SK-N-SH treated with all-trans-retinoic acid at 6 μM for 48 hours (cell line): ENCODE measurements at regions not wholly inside any gene's neighbourhood (a gene's known extent, or its start where the extent isn't known, plus 50 kb on each side); places are given as distances from the start of the nearest gene placed in this dataset.

Experiments
- ATAC-seq: fragments of 200-7000 bp; cut with Tn5 transposase; 3 replicates; pipeline ENCODE4 v1.9.1; 2020; ENCODE audit warnings: mild to moderate bottlenecking, moderate library complexity
- ARNTL ChIP-seq: fragments of 450-650 bp; formaldehyde crosslinking; IDR thresholded peaks from 2 replicates; pipeline ENCODE4 v1.5.0; 2020; ENCODE audit warnings: low read depth, mild to moderate bottlenecking, moderate library complexity, borderline replicate concordance
- BACH2 ChIP-seq: fragments of 250-450 bp; sonication (Bioruptor Pico); IDR thresholded peaks from 2 replicates; pipeline ENCODE4 v1.9.0; 2021; ENCODE audit warnings: mild to moderate bottlenecking, borderline replicate concordance
- CSDC2 ChIP-seq: fragments of 250-450 bp; sonication (Bioruptor Pico); IDR thresholded peaks from 2 replicates; pipeline ENCODE4 v1.5.0; 2020; ENCODE audit warnings: mild to moderate bottlenecking, moderate library complexity
- ESRRG ChIP-seq: fragments of 250-450 bp; sonication (Bioruptor Pico); IDR thresholded peaks from 2 replicates; pipeline ENCODE4 v1.6.1; 2021; ENCODE audit warnings: mild to moderate bottlenecking
- GLIS3 ChIP-seq: fragments of 250-450 bp; sonication (Bioruptor Pico); IDR thresholded peaks from 2 replicates; pipeline ENCODE4 v1.5.0; 2020; ENCODE audit warnings: mild to moderate bottlenecking, moderate library complexity
- ISL1 ChIP-seq: fragments of 250-450 bp; sonication (Bioruptor Pico); IDR thresholded peaks from 2 replicates; pipeline ENCODE4 v2.1.2; 2022; ENCODE audit warnings: mild to moderate bottlenecking, moderate library complexity
- OSR1 ChIP-seq: fragments of 250-450 bp; sonication (Bioruptor Pico); IDR thresholded peaks from 2 replicates; pipeline ENCODE4 v1.8.0; 2022; ENCODE audit warnings: moderate library complexity, mild to moderate bottlenecking, inconsistent platforms
- PPARA ChIP-seq: fragments of 250-450 bp; sonication (Bioruptor Pico); IDR thresholded peaks from 2 replicates; pipeline ENCODE4 v1.5.0; 2020; ENCODE audit warnings: mild to moderate bottlenecking, borderline replicate concordance
- RARB ChIP-seq: fragments of 250-450 bp; sonication (Bioruptor Pico); IDR thresholded peaks from 2 replicates; pipeline ENCODE4 v1.8.0; 2021; ENCODE audit warnings: mild to moderate bottlenecking, moderate library complexity
- SNAI2 ChIP-seq: fragments of 250-450 bp; sonication (Bioruptor Pico); IDR thresholded peaks from 2 replicates; pipeline ENCODE4 v1.5.0; 2020; ENCODE audit warnings: mild to moderate bottlenecking, moderate library complexity
- TCF4 ChIP-seq: fragments of 250-450 bp; sonication (Bioruptor Pico); IDR thresholded peaks from 2 replicates; pipeline ENCODE4 v1.8.0; 2021; ENCODE audit warnings: mild to moderate bottlenecking, moderate library complexity, borderline replicate concordance
- TOX ChIP-seq: fragments of 250-450 bp; sonication (Bioruptor Pico); IDR thresholded peaks from 2 replicates; pipeline ENCODE4 v1.8.0; 2021; ENCODE audit warnings: mild to moderate bottlenecking, moderate library complexity, borderline replicate concordance
- ZC3H10 ChIP-seq: fragments of 250-450 bp; sonication (Bioruptor Pico); IDR thresholded peaks from 2 replicates; pipeline ENCODE4 v1.5.1; 2021; ENCODE audit warnings: mild to moderate bottlenecking, moderate library complexity
- ZFP3 ChIP-seq: fragments of 250-450 bp; sonication (Bioruptor Pico); IDR thresholded peaks from 2 replicates; pipeline ENCODE4 v1.5.0; 2020; ENCODE audit warnings: mild to moderate bottlenecking, moderate library complexity
- ZFP30 ChIP-seq: fragments of 450-650 bp; formaldehyde crosslinking; IDR thresholded peaks from 2 replicates; pipeline ENCODE4 v1.5.0; 2022; ENCODE audit warnings: mild to moderate bottlenecking, moderate library complexity
- ZNF565 ChIP-seq: fragments of 450-650 bp; formaldehyde crosslinking; conservative IDR thresholded peaks from 2 replicates; pipeline ENCODE4 v1.5.0; 2020; ENCODE audit warnings: low read depth, mild to moderate bottlenecking, moderate library complexity
- ZNF70 ChIP-seq: fragments of 450-650 bp; formaldehyde crosslinking; IDR thresholded peaks from 2 replicates; pipeline ENCODE4 v1.5.0; 2020; ENCODE audit warnings: mild to moderate bottlenecking, moderate library complexity
- TF ChIP-seq, protein P1 (sequence below): fragments of 250-450 bp; sonication (Bioruptor Pico); IDR thresholded peaks from 2 replicates; pipeline ENCODE4 v1.8.0; 2021; ENCODE audit warnings: low read depth, mild to moderate bottlenecking, moderate library complexity, borderline replicate concordance
- TF ChIP-seq, protein P2 (sequence below): fragments of 250-450 bp; sonication (Bioruptor Pico); IDR thresholded peaks from 2 replicates; pipeline ENCODE4 v1.5.1; 2021; ENCODE audit warnings: mild to moderate bottlenecking, moderate library complexity
- TF ChIP-seq, protein P3 (sequence below): fragments of 250-450 bp; sonication (Bioruptor Pico); IDR thresholded peaks from 2 replicates; pipeline ENCODE4 v1.8.0; 2020; ENCODE audit warnings: mild to moderate bottlenecking, moderate library complexity, borderline replicate concordance
- TF ChIP-seq, protein P4 (sequence below): fragments of 250-450 bp; sonication (Bioruptor Pico); IDR thresholded peaks from 2 replicates; pipeline ENCODE4 v1.5.0; 2020; ENCODE audit warnings: mild to moderate bottlenecking, moderate library complexity

DNA sequence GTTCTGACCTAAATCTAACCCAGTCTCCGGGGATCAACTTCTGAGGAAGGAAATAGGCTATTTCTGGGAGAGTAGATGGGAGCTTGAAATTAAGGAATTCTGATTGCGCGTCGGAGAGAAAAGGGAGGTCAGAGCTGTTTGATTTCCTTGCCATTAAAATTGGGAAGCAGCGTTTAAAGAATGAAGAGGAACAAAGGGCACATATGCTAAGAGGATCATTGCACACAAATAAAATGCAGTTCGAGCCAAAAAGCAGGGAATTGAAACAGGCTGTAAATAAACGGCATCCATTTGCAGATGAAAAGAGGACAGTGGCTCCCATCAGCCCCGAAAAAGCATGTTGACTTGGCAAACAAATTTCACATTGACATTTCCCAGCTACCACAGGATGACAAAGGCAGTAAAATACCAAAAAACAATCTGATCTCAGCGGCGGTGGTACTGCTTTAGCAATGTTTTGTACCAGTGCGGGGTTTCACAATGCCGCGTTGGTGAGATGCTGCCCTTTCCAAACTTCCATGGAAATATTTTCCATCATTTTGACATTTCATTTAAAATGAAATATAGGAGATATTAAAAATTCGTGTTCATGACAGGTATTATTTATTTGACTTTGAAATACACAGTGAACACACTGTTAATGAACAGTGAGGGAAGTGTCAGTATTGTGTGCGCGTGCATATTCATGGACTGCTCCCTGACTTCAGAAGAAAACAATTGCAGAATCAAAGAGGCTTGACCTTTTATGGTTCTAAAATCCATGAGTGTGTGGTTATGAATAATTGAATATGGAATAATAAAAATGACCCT, 108.8 kb downstream of the SQOR start:
- ATAC-seq = no peak
- no peak for TF ChIP-seq RARB
- TF ChIP-seq ZC3H10 (CRISPR knock-in tag) = no peak
- no peak for TF ChIP-seq OSR1 (CRISPR knock-in tag)
- no peak for TF ChIP-seq ZNF70 (CRISPR knock-in tag)
- TF ChIP-seq, protein P1, sequence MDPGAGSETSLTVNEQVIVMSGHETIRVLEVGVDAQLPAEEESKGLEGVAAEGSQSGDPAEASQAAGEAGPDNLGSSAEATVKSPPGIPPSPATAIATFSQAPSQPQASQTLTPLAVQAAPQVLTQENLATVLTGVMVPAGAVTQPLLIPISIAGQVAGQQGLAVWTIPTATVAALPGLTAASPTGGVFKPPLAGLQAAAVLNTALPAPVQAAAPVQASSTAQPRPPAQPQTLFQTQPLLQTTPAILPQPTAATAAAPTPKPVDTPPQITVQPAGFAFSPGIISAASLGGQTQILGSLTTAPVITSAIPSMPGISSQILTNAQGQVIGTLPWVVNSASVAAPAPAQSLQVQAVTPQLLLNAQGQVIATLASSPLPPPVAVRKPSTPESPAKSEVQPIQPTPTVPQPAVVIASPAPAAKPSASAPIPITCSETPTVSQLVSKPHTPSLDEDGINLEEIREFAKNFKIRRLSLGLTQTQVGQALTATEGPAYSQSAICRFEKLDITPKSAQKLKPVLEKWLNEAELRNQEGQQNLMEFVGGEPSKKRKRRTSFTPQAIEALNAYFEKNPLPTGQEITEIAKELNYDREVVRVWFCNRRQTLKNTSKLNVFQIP = no peak
- no peak for TF ChIP-seq GLIS3 (CRISPR knock-in tag)
- TF ChIP-seq ESRRG (CRISPR knock-in tag) = no peak
- no peak for TF ChIP-seq CSDC2
- TF ChIP-seq, protein P2, sequence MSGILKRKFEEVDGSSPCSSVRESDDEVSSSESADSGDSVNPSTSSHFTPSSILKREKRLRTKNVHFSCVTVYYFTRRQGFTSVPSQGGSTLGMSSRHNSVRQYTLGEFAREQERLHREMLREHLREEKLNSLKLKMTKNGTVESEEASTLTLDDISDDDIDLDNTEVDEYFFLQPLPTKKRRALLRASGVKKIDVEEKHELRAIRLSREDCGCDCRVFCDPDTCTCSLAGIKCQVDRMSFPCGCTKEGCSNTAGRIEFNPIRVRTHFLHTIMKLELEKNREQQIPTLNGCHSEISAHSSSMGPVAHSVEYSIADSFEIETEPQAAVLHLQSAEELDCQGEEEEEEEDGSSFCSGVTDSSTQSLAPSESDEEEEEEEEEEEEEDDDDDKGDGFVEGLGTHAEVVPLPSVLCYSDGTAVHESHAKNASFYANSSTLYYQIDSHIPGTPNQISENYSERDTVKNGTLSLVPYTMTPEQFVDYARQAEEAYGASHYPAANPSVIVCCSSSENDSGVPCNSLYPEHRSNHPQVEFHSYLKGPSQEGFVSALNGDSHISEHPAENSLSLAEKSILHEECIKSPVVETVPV (CRISPR knock-in tag) = no peak
- TF ChIP-seq ZFP3 = no peak
- no peak for TF ChIP-seq ARNTL
- TF ChIP-seq, protein P3, sequence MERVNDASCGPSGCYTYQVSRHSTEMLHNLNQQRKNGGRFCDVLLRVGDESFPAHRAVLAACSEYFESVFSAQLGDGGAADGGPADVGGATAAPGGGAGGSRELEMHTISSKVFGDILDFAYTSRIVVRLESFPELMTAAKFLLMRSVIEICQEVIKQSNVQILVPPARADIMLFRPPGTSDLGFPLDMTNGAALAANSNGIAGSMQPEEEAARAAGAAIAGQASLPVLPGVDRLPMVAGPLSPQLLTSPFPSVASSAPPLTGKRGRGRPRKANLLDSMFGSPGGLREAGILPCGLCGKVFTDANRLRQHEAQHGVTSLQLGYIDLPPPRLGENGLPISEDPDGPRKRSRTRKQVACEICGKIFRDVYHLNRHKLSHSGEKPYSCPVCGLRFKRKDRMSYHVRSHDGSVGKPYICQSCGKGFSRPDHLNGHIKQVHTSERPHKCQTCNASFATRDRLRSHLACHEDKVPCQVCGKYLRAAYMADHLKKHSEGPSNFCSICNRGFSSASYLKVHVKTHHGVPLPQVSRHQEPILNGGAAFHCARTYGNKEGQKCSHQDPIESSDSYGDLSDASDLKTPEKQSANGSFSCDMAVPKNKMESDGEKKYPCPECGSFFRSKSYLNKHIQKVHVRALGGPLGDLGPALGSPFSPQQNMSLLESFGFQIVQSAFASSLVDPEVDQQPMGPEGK = no peak
- no peak for TF ChIP-seq BACH2 (CRISPR knock-in tag)
- TF ChIP-seq ZNF565 (CRISPR knock-in tag) = no peak
- TF ChIP-seq TCF4 (CRISPR knock-in tag) = no peak
- TF ChIP-seq SNAI2 = no peak
- no peak for TF ChIP-seq TOX (CRISPR knock-in tag)
- TF ChIP-seq, protein P4, sequence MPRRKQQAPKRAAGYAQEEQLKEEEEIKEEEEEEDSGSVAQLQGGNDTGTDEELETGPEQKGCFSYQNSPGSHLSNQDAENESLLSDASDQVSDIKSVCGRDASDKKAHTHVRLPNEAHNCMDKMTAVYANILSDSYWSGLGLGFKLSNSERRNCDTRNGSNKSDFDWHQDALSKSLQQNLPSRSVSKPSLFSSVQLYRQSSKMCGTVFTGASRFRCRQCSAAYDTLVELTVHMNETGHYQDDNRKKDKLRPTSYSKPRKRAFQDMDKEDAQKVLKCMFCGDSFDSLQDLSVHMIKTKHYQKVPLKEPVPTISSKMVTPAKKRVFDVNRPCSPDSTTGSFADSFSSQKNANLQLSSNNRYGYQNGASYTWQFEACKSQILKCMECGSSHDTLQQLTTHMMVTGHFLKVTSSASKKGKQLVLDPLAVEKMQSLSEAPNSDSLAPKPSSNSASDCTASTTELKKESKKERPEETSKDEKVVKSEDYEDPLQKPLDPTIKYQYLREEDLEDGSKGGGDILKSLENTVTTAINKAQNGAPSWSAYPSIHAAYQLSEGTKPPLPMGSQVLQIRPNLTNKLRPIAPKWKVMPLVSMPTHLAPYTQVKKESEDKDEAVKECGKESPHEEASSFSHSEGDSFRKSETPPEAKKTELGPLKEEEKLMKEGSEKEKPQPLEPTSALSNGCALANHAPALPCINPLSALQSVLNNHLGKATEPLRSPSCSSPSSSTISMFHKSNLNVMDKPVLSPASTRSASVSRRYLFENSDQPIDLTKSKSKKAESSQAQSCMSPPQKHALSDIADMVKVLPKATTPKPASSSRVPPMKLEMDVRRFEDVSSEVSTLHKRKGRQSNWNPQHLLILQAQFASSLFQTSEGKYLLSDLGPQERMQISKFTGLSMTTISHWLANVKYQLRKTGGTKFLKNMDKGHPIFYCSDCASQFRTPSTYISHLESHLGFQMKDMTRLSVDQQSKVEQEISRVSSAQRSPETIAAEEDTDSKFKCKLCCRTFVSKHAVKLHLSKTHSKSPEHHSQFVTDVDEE (CRISPR knock-in tag) = no peak
- no peak for TF ChIP-seq ISL1 (CRISPR knock-in tag)
- TF ChIP-seq PPARA (CRISPR knock-in tag) = no peak

DNA sequence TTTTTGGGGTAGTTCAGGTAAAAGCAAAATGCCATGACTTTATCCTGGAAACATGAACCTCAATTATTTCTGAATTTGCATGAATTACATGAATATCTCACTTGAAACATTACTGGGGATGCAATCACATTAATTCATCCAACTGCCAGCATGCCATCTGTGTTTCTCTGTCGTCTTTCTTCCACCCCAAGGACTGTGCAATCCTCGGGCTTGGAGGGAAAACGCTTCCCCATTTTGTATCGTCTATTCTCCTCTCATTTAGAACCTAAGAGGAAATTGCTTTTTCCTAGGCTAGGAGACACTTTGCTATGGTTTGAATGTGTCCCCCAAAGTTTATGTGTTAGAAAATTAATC, 109.4 kb downstream of the SQOR start:
- no peak for ATAC-seq
- TF ChIP-seq ZFP30 (CRISPR knock-in tag) = no peak
- TF ChIP-seq, all 23 proteins: peak for 0

DNA sequence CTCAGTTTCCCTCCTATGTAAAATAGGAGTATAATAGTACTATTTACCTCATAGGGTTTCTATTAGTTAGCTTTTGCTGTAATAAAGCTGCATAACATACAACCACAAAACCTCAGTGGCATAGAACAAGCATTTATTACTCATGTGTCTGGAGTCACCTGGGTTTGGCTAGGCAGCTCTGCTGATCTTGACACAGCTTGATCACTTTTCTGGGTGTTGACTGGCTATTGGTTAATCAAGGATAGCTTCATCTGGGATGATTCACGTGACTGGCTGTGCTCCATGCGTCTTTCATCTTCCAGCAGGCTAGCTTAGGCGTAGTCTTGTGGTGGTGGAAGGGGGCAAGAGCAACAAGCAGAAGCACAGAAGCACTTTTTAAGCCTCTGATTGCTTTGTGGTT, 112.6 kb downstream of the SQOR start:
- no peak for TF ChIP-seq ISL1 (CRISPR knock-in tag)
- no peak for TF ChIP-seq BACH2 (CRISPR knock-in tag)
- TF ChIP-seq ZNF565 (CRISPR knock-in tag) = no peak
- TF ChIP-seq OSR1 (CRISPR knock-in tag) = no peak
- no peak for TF ChIP-seq ZC3H10 (CRISPR knock-in tag)
- TF ChIP-seq SNAI2 = no peak
- ATAC-seq = no peak

DNA sequence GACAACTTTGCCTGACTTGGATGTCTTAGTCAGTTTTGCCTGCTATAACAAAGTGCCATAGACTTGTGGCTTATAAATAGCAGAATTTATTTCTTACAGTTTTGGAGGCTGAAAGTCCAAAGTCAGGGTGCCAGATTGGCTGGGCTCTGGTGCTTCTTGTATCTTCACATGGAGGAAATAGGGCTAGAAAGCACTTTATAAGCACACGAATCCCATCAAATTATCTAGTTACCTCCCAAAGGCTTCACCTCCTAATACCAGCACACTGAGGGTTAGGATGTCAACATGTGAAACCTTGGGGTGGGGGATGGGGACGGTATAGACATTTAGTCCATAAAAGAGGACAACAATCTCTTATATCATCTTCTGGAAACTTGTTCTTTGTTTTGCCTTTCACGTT, 116.8 kb downstream of the SQOR start:
- no peak for TF ChIP-seq ZC3H10 (CRISPR knock-in tag)
- TF ChIP-seq, all 23 proteins: peak for 0
- ATAC-seq = no peak
